ENCODE measurements at regions not wholly inside any gene's neighbourhood (a gene's known extent, or its start where the extent isn't known, plus 50 kb on each side); places are given as distances from the start of the nearest gene placed in this dataset.
"Not testable (repeated sequence)": the region's sequence is repeated elsewhere in the genome, so short reads cannot be mapped to it uniquely, and the experiment has no call there.

DNA sequence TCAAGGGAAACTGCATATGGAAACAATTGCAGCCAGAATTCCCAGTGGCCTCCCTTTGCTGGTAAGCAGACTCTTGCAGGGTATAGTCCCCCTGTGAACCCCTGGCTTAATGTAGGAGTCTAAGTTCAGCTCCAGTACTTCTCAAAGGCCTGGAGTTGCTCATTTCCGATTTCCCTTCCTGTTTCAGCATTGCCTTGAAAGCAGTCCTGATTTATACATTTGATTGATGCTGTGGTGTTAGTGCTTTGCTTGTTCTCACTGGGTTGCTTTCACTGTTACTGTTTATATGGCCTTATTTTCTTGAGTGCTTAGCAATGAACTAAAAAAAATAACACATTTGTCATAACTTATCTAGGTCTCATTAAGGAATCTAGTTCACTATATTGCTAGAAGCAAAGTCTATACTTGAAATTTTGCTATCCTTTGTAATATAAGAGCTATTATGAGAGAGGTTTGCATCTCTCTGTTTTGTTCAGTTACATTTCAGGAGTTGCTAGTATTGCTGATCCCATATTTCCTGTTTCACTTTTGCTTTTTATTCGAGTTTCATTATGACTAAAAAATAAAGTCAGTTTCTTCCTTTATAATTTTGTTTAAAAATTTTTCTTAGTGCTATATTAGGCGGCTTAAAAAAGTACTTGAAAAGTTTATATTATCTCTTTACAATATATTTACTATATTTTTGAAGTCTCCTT, 122.4 kb upstream of the NMUR2 start:
- no peak for DNase-seq (ENCODE audit: low spot score)

DNA sequence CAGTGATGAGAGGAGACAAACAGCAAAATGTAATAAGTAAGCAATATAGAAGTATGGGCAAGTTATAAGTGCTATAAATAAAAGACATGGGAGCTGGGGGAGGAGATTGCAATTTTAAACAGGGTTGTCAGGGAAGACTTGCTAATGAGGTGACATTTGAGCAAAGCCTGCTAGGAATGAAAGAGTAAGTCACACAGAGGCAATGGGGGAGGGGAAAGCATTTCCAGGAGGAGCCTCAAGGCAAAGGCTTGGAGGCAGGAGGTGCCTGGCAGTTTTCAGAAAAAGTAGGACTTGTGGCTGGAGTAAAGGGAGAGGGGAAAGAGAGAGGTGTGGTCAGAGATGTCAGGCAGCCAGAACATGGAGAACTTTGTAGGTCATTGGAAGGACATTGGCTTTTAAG, 124.4 kb upstream of the NMUR2 start:
- DNase-seq (ENCODE audit: low spot score) = no peak

DNA sequence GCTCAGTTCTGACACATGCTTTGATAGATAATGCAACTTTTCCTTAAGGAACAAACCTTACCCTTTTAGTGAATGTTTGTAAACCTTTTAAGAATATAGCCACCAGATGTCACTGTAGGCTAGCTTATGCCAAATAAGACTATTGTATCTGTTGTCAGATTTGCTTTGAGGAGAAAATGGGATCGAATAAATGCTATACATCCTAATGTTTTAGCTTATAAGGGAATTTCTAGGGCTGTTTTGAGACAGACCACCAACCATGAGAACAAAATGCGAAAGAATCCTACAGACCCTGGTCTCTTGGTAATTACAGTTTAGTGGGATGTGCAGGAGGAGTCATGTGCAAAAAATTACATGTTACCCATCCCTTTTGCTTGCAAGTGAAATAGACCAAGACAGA, 127.6 kb upstream of the NMUR2 start:
- DNase-seq (ENCODE audit: low spot score) = peak; percentile 44

DNA sequence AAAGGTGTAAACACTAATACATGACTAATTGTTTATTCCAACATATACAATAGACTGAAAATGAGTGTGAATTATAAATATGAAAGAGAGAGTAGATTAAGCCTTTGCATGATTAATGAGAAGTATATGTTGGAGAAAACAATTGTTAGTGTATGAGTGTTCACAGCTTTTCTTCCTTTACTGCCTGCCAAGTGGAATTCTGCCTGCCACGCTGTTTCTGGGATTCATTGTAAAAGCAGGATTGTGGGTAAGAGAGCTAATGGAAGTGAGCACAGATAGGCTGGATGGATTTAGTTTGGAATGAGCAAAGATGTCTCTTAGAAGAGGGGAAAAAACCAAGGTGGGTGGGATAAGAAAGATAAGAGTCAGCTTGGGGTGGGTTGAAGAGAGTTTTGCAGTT, 129.6 kb upstream of the NMUR2 start:
- no peak for DNase-seq (ENCODE audit: low spot score)

DNA sequence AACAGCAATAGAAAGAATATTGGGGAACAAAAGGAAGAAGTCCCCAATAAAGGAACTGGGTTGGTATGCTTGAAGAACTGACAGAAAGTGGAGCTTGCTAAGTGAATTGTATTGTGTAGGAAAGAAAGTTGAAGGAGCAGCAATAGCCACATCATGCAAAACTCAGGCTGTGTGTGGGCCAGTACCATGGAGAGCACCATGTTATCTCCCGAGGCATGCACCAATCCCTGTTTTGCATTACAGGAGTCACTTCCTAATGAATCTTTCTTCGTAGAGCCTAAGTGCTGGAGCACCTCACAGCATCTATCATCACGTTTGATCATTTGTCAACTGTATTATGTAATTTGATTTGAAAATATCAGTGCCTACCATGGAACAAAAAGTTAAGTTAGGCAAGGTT, 137.7 kb upstream of the NMUR2 start:
- DNase-seq (ENCODE audit: low spot score) = no peak

DNA sequence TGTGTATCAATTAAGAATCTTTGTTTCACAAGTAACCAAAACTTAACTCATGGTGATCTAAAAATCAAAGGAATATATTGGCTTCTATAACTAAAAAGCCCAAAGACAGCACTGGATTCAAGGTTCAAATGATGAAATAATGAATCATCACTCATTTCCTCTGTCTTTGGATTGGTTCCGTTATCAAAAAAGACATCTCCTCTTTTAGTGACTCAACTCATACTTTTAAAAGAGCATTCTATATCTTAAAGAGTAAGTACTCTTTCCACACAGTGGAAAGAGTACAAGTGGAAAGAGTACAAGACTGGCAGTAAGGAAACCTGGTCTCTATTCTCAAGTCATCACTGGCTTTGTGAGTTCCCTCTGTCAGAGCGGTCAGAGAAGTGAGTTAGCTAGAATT, 141.4 kb upstream of the NMUR2 start:
- DNase-seq (ENCODE audit: low spot score) = no peak

DNA sequence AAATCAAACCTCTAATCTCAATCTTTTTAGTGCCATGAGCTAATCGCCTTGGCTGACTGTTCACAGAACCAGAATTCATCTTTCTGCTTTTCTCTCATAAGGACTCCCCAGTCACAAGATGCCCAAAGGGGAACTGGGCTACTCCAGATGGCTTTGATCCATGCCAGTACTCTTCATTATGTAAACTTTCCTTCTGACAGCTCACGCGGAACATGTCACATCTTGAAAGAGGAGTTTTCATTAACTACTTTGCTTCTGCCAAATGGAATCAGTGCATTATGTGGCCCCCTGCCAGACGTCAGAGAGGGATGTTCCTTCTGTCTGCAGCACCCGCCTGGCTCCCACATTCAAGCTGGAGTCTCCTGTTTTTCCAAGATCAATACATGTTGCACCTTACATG, 142.1 kb upstream of the NMUR2 start:
- no peak for DNase-seq (ENCODE audit: low spot score)

DNA sequence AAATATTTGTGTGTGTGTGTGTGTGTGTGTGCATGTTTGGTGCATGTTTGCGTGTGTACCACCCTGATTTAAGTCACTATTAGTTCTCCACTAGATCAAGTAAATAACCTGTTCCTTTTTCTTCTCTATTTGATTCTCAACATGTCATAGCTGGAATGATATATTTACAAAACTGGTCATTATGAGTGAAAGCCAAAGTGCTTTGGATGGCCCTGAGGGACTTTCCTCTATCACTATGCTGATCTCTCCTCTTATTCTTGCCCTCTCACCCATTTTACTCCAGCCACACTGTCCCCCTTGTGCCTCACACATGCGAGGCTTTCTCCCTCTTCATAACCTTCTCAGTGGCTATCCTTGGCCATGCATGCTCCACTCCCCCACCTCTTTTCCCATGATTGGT, 144.6 kb upstream of the NMUR2 start:
- no peak for DNase-seq (ENCODE audit: low spot score)

DNA sequence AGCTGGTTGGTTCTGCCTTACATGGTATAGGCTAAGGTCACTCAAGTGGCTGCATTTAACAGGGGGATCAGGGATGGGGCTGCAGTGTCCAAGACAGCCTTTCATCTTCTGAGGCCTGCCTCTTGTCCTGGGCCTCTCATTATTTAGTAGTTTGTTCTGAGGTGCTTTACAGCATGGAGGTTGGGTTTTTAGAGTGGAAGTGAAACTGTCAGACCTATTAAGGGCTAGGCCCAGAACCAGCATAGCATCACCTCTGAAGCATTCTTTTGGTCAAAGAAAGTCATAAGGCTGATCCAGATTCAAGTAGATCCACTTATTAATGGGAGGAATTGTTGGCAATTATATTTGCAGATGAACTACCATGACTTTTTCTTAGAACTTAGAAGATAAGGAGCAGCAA, 146.0 kb upstream of the NMUR2 start:
- DNase-seq (ENCODE audit: low spot score) = no peak

DNA sequence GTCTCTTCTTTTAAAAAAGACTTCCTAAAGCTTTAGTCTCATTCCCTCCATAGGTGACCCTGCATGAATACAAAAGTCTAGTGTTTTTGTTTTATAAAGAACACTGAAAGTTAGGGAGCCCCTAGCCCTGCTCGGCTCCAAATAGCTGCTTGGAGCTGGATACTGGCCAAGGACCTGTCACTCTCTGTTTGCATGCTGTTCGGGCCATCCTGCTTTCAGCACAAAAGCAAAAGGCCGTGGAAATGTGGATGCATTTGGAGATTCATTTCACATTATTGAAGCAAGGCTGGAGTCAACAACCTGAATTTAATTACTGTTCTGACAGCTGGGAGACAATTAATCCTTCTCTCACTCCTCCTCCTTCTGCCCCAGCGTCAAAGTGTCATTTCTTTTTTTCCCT, 151.7 kb upstream of the NMUR2 start:
- DNase-seq (ENCODE audit: low spot score) = no peak

DNA sequence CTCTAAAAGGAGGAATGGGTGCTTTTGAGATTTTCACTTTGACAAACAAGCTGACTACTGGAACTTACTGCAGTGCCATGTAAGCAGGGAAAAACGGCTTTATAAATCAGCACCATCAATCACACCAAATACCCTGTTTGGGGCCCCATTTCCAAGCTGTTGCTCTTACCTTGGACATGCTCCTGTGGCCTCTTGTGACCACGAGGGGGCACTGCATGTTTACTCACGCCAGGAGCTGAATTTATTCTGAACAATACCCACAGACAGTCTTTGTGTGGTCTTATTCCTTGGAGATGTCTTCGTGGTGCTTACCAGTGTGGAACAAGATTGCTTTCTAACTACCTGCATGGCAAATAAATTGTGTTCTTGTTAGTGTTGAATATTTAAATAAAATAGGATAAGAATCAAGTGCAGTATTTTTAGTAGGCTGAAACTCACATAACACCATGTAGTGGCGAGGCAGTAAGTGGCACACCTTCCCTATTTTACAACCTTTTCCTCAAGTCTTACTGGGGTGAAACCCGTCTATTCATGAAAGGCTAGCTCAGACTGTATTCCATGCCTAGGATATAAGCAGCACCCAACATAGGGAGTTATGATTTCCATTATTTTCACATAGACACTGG, 155.5 kb upstream of the NMUR2 start:
- peak; percentile 41 for DNase-seq (ENCODE audit: low spot score)

DNA sequence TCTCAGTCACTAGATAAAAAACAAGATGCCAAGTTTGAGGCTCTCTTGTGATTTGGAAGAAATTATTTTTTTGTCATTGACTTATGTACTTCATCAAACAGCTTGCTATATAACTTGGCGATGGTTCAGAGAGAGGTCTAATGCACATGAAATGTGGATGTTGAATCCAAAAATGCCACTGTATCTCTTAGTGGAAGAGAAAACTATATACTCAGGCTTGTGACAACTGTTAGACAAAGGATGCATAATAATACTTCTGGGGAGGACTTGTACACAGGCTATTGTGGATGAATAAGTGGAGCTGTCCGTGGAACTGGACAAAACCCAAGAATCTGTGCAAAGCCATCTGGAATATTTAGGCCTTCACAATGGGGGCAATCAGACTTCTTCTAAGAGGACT, 162.9 kb upstream of the NMUR2 start:
- no peak for DNase-seq (ENCODE audit: low spot score)

DNA sequence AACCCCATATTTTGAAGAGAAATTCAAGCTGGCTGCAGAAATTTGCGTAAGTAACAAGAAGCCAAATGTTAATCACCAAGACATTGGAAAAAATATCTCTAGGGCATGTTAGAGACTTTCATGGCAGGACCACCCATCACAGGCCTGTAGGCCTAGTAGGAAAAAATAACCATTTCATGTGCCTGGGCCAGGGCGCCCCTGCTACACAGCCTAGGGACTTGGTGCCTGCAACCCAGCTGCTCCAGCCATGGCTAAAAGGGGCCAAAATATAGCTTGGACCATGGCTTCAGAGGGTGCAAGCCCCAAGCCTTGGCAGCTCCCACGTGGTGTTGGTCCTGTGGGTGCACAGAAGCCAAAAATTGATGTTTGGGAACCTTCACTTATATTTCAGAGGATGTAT, 167.7 kb upstream of the NMUR2 start:
- DNase-seq (ENCODE audit: low spot score) = no peak

DNA sequence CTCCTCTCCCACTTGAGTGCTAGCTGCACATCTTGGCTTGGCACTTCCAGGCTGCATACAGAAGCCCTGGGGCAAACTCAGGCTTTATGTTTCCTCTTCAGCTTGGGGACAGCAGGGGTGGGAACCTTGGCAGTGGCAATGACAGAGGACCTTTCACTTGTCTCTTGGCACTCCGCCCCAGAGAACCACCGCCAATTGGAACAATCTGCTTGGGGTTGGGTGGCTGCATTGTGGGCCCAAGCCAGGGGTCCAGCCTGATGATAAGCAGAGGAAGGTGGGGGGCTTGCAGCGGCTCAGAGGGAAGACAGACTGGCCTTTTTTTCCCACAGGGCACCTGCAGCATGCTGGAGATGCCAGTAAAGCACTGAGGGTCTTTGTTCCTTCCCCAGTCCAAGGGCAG, 179.0 kb upstream of the NMUR2 start:
- no peak for DNase-seq (ENCODE audit: low spot score)

DNA sequence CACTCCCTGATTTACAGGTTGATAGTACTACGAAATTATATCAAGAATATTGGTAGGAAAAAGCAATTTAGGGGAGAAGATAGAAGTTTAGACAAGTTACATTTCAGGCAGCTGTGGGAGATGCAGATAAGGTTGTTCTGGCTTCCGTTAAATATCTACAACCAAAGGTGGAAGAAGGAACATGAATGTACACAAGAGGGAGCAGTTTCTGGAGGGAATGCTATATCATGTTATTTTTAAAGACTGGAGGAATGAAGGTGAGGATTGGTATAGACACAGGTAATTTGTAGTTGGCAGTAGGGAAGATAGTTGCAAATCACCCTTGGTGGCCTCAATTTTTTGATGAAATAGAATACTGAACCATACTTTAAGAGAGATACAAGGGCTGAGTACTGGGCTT, 187.3 kb upstream of the NMUR2 start:
- DNase-seq (ENCODE audit: low spot score) = no peak

DNA sequence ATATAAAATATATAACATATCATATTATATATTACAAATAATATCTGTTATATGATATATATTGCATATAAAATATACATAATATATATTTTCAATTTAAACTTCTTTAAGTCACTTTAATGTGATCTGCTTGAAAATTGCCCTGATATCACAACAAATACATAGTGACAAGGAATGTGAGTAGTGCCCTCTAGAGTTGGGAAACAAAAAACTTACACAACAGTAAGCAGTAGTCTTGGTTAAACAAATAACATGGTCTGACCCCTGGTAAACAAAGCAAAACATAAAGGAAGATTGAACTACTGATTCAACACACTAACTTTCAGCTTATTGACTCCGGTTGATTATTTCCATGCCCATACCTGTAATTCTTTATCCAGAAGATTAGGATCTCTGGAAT, 188.3 kb upstream of the NMUR2 start:
- no peak for DNase-seq (ENCODE audit: low spot score)

DNA sequence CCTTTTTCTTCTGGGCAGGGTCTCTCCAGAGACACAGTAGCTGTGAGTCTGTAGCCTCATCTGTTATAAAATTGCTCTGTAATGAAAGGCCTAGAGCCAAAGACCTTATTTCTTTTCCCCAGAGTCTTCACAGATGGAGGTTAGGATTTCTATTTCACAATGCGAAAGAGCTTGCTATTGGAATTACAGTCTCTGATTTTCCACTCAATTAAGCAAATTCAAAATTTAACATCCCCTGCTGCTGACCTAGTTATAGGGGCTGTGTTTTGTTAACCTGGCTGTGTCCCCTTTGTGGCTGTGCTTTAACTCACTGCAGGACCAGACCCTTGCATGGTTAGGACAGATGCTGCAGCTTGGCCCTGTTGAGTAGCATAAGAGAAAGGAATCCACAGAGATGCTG, 190.3 kb upstream of the NMUR2 start:
- DNase-seq (ENCODE audit: low spot score) = no peak

DNA sequence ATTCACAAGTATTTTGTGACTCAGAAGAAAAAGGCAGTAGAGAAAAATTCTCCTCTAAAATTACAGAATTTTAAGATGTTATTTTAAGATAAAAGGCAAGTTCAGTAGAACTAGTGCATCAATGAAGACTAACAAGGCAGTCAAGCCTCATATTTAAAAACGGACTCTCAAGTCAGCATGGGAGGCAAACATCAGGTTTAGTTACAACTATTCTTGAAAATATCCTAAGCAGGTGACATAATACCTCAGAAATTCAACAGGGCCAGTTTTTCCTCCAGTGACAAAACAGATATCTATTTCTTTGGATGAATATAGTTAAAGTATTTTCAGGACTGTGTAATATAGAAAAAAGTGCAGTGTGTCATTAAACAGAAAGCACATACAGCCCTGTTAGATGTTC, 194.0 kb upstream of the NMUR2 start:
- no peak for DNase-seq (ENCODE audit: low spot score)

DNA sequence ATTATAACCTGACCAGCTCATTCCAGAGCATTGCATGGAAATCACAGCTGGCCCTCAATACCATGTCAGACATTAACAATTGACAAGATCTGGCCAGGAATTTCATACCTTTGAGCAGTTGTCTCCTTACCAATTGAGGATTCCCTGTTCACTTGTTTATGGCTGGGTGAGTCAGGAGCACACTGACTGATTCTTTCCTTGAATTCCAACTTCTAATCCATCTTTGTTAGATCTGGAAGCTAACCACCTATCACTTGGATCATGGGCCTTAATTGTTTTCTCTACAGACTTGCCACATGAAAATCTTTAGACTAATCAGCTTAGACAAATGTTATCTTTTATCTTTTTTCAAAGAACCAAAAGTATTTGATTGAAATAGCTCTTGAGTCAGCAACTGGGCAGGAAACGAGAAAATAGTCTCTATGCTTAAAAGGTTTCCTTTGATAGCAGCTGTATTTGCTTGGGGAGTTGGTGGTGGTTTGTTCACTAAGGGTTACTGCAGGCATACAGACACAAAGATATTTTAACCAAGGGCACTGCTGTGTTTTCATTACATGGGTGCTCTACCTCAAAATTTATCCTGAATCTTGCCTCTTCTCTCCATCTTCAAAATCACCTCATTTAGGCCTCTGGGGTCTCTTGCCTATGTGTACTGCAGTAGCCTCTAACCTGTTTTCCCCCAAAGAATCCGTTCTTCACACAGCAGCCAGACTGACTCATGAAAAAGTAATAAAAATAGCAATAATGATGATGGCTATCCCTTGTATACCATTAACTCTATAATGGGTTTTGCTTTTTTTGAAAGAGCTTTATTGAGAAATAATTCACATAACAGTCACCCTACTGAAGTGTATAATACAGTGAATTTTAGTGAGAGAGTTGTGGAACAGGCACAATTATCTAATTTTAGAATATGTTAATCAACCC, 197.0 kb upstream of the NMUR2 start:
- no peak for DNase-seq (ENCODE audit: low spot score)

DNA sequence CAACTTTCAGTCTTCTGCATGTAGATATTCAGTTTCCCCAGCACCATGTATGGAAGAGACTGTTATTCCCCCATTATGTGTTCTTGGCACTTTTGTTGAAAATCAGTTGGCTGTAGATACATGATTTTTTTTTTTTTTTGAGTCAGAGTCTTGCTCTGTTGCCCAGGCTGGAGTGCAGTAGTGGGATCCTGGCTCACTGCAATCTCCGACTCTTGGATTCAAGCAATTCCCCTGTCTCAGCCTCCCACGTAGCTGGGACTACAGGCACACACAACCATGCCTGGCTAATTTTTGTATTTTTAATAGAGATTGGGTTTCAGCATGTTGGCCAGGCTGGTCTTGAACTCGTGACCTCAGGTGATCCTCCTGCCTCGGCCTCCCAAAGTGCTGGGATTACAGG, 201.0 kb upstream of the NMUR2 start:
- DNase-seq (ENCODE audit: low spot score) = not testable (repeated sequence)

DNA sequence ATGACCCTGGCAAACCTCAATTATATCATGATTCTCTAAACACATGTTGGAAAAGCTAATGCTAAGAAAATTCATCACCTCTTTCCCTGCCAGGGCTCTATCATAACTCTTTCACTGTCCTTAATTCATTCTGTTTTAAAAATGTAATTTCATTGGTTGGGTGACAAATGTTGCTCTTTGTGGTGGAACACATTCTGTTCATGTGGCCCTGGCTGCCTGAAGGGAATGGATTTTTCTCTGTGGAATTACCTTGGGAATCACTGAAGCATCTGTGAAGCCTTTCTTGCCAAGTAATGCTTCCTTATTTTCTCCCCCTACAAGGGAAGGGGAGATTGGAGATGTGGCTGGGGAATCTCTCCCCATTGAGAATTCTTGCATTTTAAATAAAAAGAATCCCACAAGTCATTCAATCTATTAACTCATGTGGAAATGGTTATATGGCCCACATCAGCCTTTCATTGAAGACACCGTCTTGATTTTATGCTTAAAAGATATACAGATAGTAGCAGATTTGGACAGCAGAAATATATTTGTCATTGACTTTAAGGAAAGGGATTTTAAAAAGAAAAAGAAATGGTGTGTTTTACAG, 201.8 kb upstream of the NMUR2 start:
- DNase-seq (ENCODE audit: low spot score) = no peak

DNA sequence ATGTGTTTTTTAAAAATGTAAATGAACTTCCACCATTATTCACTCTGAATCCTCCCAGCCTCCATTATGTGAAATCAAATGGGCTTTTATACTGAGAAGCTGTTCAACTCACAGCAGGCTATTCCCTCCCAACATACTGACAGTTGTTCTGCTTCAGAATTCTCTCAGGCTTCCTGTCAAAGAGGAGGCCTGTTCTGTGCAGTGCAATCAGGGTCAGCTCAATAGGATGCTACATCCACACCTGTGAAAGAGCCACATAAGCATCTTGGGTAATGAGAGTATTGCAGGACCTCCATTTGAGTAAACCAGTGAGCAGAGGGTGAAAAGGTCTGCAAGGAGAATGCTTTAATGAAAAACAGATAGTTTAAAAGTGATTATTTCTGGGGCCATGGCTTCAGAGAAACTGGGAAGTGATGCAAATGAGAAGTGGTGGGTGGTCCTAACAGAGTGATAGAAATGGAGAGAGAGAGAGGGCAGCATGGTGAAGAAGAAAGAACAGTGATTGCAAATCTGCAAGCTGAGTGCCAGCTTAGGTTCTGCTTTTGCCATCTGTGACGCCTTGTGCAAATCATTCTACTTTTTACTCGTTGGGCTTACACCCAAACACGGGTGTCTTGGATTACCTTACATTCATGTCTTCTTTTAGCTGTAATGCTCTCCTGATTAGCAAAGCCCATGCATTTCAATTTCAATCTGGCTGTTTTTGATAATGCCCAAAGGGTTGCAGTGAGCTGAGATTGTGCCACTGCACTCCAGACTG, 202.5 kb upstream of the NMUR2 start:
- no peak for DNase-seq (ENCODE audit: low spot score)
